H1 (cell line): ENCODE measurements at regions not wholly inside any gene's neighbourhood (a gene's known extent, or its start where the extent isn't known, plus 50 kb on each side); places are given as distances from the start of the nearest gene placed in this dataset.
"Not testable (repeated sequence)": the region's sequence is repeated elsewhere in the genome, so short reads cannot be mapped to it uniquely, and the experiment has no call there.

Source experiments
- CTCF ChIA-PET: fragments of 300-600 bp; sonication (Branson Sonifier 250); formaldehyde crosslinking; loops from one replicate; lab custom pipeline; 2021; ENCODE audit not compliant: partially characterized antibody; lab: Charles Lee
- POLR2A ChIA-PET: fragments of 300-600 bp; sonication (Branson Sonifier 250); formaldehyde crosslinking; loops from one replicate; lab custom pipeline; 2021; ENCODE audit warnings: inconsistent platforms; ENCODE audit not compliant: partially characterized antibody; lab: Charles Lee
- DNase-seq, 2 experiments: peaks; one replicate each; pipeline versions ENCODE4 v3.0.0 to v3.0.0-alpha.2; 2010 to 2022; ENCODE audit warnings: low spot score in 2 of 2, low read depth in 1 of 2, mixed read lengths in 1 of 2
- FAIRE-seq: peaks from 2 replicates; lab custom pipeline; 2011; peaks lifted over from hg19 to GRCh38; lab: Jason Lieb, UNC
- H2AFZ ChIP-seq: 2 replicates; pipeline ENCODE4 v1.8.1; 2012; ENCODE audit warnings: low read length, inconsistent platforms
- H2AK5ac ChIP-seq: 2 replicates; pipeline ENCODE4 v1.6.1; 2013; ENCODE audit warnings: low read depth, low read length
- H2BK120ac ChIP-seq: replicated peaks from 2 replicates; pipeline ENCODE3; 2013; ENCODE audit warnings: low read depth, low read length, inconsistent platforms
- H2BK12ac ChIP-seq: 2 replicates; pipeline ENCODE4 v1.6.1; 2013; ENCODE audit warnings: low read depth, low read length
- H2BK15ac ChIP-seq: 2 replicates; pipeline ENCODE4 v1.6.1; 2013; ENCODE audit warnings: low read length
- H2BK20ac ChIP-seq: 2 replicates; pipeline ENCODE4 v1.6.1; 2013; ENCODE audit warnings: low read length
- H2BK5ac ChIP-seq: 2 replicates; pipeline ENCODE4 v1.6.1; 2013; ENCODE audit warnings: low read depth, low read length
- H3K14ac ChIP-seq: 2 replicates; pipeline ENCODE4 v1.6.1; 2013; ENCODE audit warnings: inconsistent platforms; ENCODE audit not compliant: insufficient read length
- H3K18ac ChIP-seq: 2 replicates; pipeline ENCODE4 v1.6.1; 2013; ENCODE audit warnings: low read length; ENCODE audit errors: extremely low read depth
- H3K23ac ChIP-seq: 2 replicates; pipeline ENCODE4 v1.6.1; 2013; ENCODE audit warnings: inconsistent platforms; ENCODE audit not compliant: insufficient read length
- H3K23me2 ChIP-seq: 2 replicates; pipeline ENCODE4 v1.6.1; 2013; ENCODE audit warnings: low read depth, low read length
- H3K27ac ChIP-seq: 2 replicates; pipeline ENCODE4 v1.6.1; 2011; ENCODE audit warnings: low read depth, low read length, inconsistent platforms
- H3K27me3 ChIP-seq, 4 experiments: replicated peaks in 1 of 4; 1 replicate in 1 of 4; 2 replicates in 3 of 4; pipeline versions ENCODE4 v1.6.1 to v1.8.1; 2011 to 2013; ENCODE audit warnings: low read length in 3 of 4, mild to moderate bottlenecking in 3 of 4, inconsistent platforms in 2 of 4, mixed read lengths in 2 of 4, moderate library complexity in 1 of 4; ENCODE audit not compliant: control insufficient read depth in 3 of 4, insufficient read depth in 3 of 4; ENCODE audit errors: extremely low read depth in 1 of 4
- H3K36me3 ChIP-seq, 4 experiments: 2 replicates each; pipeline versions ENCODE4 v1.6.1 to v1.8.1; 2011 to 2013; ENCODE audit warnings: mild to moderate bottlenecking in 4 of 4, low read length in 3 of 4, moderate library complexity in 2 of 4, control low read depth in 1 of 4, inconsistent platforms in 1 of 4; ENCODE audit not compliant: insufficient read depth in 4 of 4, control insufficient read depth in 2 of 4
- H3K4ac ChIP-seq: replicated peaks from 2 replicates; pipeline ENCODE3; 2013; ENCODE audit warnings: low read length, low read depth, mixed read lengths, inconsistent platforms; ENCODE audit not compliant: insufficient read length
- H3K4me1 ChIP-seq, 4 experiments: replicated peaks in 1 of 4; 1 replicate in 1 of 4; 2 replicates in 3 of 4; pipeline versions ENCODE4 v1.6.1 to v1.8.1; 2011 to 2013; ENCODE audit warnings: low read length in 3 of 4, inconsistent platforms in 2 of 4, mixed read lengths in 1 of 4; ENCODE audit not compliant: insufficient read depth in 4 of 4, control insufficient read depth in 3 of 4
- H3K4me2 ChIP-seq, 2 experiments: 2 replicates each; pipeline versions ENCODE4 v1.6.1 to v1.8.1; 2011 to 2013; ENCODE audit warnings: low read depth in 2 of 2, low read length in 2 of 2, control low read depth in 1 of 2, inconsistent platforms in 1 of 2, mild to moderate bottlenecking in 1 of 2; ENCODE audit not compliant: insufficient read depth in 1 of 2
- H3K4me3 ChIP-seq, 4 experiments: fragments of 200-600, 300-600 bp in 1 of 4; sonication (generic), shearing (Covaris generic), sonication (Bioruptor Twin) in 1 of 4; 2 replicates each; pipeline versions ENCODE4 v1.5.1 to v1.8.1; 2011 to 2016; ENCODE audit warnings: low read length in 4 of 4, low read depth in 3 of 4, control low read depth in 2 of 4, inconsistent platforms in 2 of 4, mild to moderate bottlenecking in 2 of 4, mixed read lengths in 1 of 4, moderate library complexity in 1 of 4; ENCODE audit not compliant: insufficient read depth in 2 of 4; ENCODE audit errors: extremely low read depth in 1 of 4
- H3K56ac ChIP-seq: replicated peaks from 2 replicates; pipeline ENCODE3; 2013; ENCODE audit warnings: low read depth, mild to moderate bottlenecking, mixed read lengths, low read length, inconsistent platforms; ENCODE audit not compliant: insufficient read length
- H3K79me1 ChIP-seq: 2 replicates; pipeline ENCODE4 v1.6.1; 2013; ENCODE audit warnings: low read depth, low read length, control low read depth
- H3K79me2 ChIP-seq, 2 experiments: 2 replicates each; pipeline versions ENCODE4 v1.6.1 to v1.8.1; 2012 to 2013; ENCODE audit warnings: low read length in 2 of 2, mild to moderate bottlenecking in 2 of 2, inconsistent platforms in 1 of 2; ENCODE audit not compliant: insufficient read depth in 2 of 2, control insufficient read depth in 1 of 2
- H3K9ac ChIP-seq, 4 experiments: replicated peaks in 1 of 4; 1 replicate in 1 of 4; 2 replicates in 3 of 4; pipeline versions ENCODE4 v1.6.1 to v1.8.1; 2011 to 2013; ENCODE audit warnings: low read depth in 3 of 4, low read length in 3 of 4, control low read depth in 2 of 4, mild to moderate bottlenecking in 2 of 4, moderate library complexity in 2 of 4, inconsistent platforms in 1 of 4; ENCODE audit errors: extremely low read depth in 1 of 4
- H3K9me3 ChIP-seq, 2 experiments: 2 replicates each; pipeline versions ENCODE4 v1.6.1 to v1.8.1; 2012 to 2013; ENCODE audit warnings: mild to moderate bottlenecking in 2 of 2, moderate library complexity in 2 of 2, control low read depth in 1 of 2, inconsistent platforms in 1 of 2, low read depth in 1 of 2, low read length in 1 of 2, mixed read lengths in 1 of 2; ENCODE audit not compliant: insufficient read depth in 2 of 2
- H4K20me1 ChIP-seq, 2 experiments: replicated peaks in 1 of 2; 2 replicates each; pipeline versions ENCODE3 to v1.8.1; 2011 to 2013; ENCODE audit warnings: inconsistent platforms in 2 of 2, low read length in 2 of 2, mild to moderate bottlenecking in 1 of 2; ENCODE audit not compliant: insufficient read depth in 2 of 2, control insufficient read depth in 1 of 2
- H4K5ac ChIP-seq: 2 replicates; pipeline ENCODE4 v1.6.1; 2013; ENCODE audit warnings: low read length, low read depth, mixed read lengths, inconsistent platforms; ENCODE audit not compliant: insufficient read length
- H4K8ac ChIP-seq: 2 replicates; pipeline ENCODE4 v1.8.0; 2013; ENCODE audit warnings: mild to moderate bottlenecking, moderate library complexity, low read length, inconsistent platforms; ENCODE audit not compliant: insufficient read depth; ENCODE audit errors: extremely low read depth
- H4K91ac ChIP-seq: replicated peaks from 2 replicates; pipeline ENCODE3; 2013; ENCODE audit warnings: low read length, mixed read lengths, inconsistent platforms; ENCODE audit not compliant: insufficient read length
- WGBS, 2 experiments: shearing (Covaris generic) in 1 of 2; methylation state at CpG; one replicate each; pipeline versions ENCODE4 v1.1.6 to v1.1.7; 2013 to 2015; ENCODE audit warnings: low lambda C conversion rate in 2 of 2, mixed read lengths in 2 of 2, inconsistent platforms in 1 of 2, low coverage in 1 of 2, missing lambda C conversion rate in 1 of 2; ENCODE audit not compliant: insufficient replicate concordance in 2 of 2, insufficient coverage in 1 of 2, insufficient read length in 1 of 2; ENCODE audit errors: extremely low coverage in 1 of 2, missing lambda C conversion rate in 1 of 2; 5-methylcytosine and 5-hydroxymethylcytosine counted together

GRCh38 chr7:153989066-153989627 is 63.1 kb upstream of the DPP6 start:
- H3K4me2 ChIP-seq, H2AK5ac ChIP-seq, H3K14ac ChIP-seq, H3K4ac ChIP-seq, H2AFZ ChIP-seq, DNase-seq, H3K36me3 ChIP-seq, H3K56ac ChIP-seq, H2BK12ac ChIP-seq, H3K18ac ChIP-seq, POLR2A ChIA-PET, FAIRE-seq, H4K8ac ChIP-seq, H2BK15ac ChIP-seq, H3K4me1 ChIP-seq, H2BK5ac ChIP-seq, H3K79me1 ChIP-seq, H3K9ac ChIP-seq, H3K23me2 ChIP-seq, H3K23ac ChIP-seq, H4K5ac ChIP-seq, H2BK120ac ChIP-seq, H3K9me3 ChIP-seq, H3K27ac ChIP-seq, H3K4me3 ChIP-seq, H4K20me1 ChIP-seq, H4K91ac ChIP-seq, CTCF ChIA-PET, H3K79me2 ChIP-seq, H3K27me3 ChIP-seq, H2BK20ac ChIP-seq: not testable (repeated sequence)
- WGBS, 2 experiments: 83 to 100% methylated on average over 1 to 6 of the region's 23 CpGs

GRCh38 chr7:153989742-153990425 is 62.3 kb upstream of the DPP6 start:
- H4K20me1 ChIP-seq, POLR2A ChIA-PET, CTCF ChIA-PET: not testable (repeated sequence)

More at GRCh38 chr7:153989742-153990425, 62.3 kb upstream of the DPP6 start:
- DNase-seq: peak; percentile 31 to 68
- not testable (repeated sequence) for H2AFZ ChIP-seq, H3K4me3 ChIP-seq, H3K23me2 ChIP-seq, H3K9ac ChIP-seq, FAIRE-seq, H3K56ac ChIP-seq, H2BK20ac ChIP-seq, H3K27ac ChIP-seq, H3K4me1 ChIP-seq, H3K79me2 ChIP-seq, H3K4me2 ChIP-seq, H2BK12ac ChIP-seq, H3K18ac ChIP-seq, H3K27me3 ChIP-seq, H4K8ac ChIP-seq, H4K5ac ChIP-seq, H3K14ac ChIP-seq, H3K23ac ChIP-seq, H3K4ac ChIP-seq, H4K91ac ChIP-seq, H2BK15ac ChIP-seq, H3K79me1 ChIP-seq, H2BK5ac ChIP-seq, H3K36me3 ChIP-seq, H3K9me3 ChIP-seq, H2BK120ac ChIP-seq, H2AK5ac ChIP-seq
- WGBS, 2 experiments: 69% methylated on average over 3 of the region's 11 CpGs; no CpG with 5 or more reads in 1 of the 2 experiments
